HepG2 (cell line): ENCODE measurements at regions not wholly inside any gene's neighbourhood (a gene's known extent, or its start where the extent isn't known, plus 50 kb on each side); places are given as distances from the start of the nearest gene placed in this dataset.

Experiments used
- ATAC-seq: fragments of 200-7000 bp; cut with Tn5 transposase; 3 replicates; pipeline ENCODE4 v1.9.1; 2020; ENCODE audit warnings: mild to moderate bottlenecking, moderate library complexity
- BruUV-seq: library from RNA; stranded (reverse); fragments of 400-500 nt; replicated peaks from 2 replicates; lab custom pipeline; 2021; lab: Mats Ljungman, UMichigan
- CTCF ChIA-PET: fragments of 300-600 bp; formaldehyde crosslinking; extraction: SDS; loops from one replicate; lab custom pipeline; 2021; ENCODE audit warnings: low total read pairs, inconsistent platforms, low intra/inter-chr PET ratio; lab: Yijun Ruan, JAX
- POLR2A ChIA-PET: fragments of 350-600 bp; sonication (Branson Sonifier 250); formaldehyde crosslinking; loops from one replicate; lab custom pipeline; 2020; ENCODE audit warnings: antibody characterized with exemption, inconsistent platforms; lab: Yijun Ruan, JAX
- DNase-seq: peaks from one replicate; pipeline ENCODE4 v3.0.0-alpha.2; 2015; ENCODE audit warnings: low spot score
- FAIRE-seq: peaks from 3 replicates; lab custom pipeline; 2011; peaks lifted over from hg19 to GRCh38; lab: Jason Lieb, UNC
- H2AFZ ChIP-seq: one replicate; pipeline ENCODE4 v1.6.1; 2011; ENCODE audit warnings: low read length, inconsistent platforms
- H3K27ac ChIP-seq: fragments of 300-600 bp; 3 replicates; pipeline ENCODE4 v1.8.0; 2011; ENCODE audit warnings: mixed run types, mild to moderate bottlenecking, mixed read lengths, low read length, inconsistent platforms; ENCODE audit not compliant: insufficient read depth; ENCODE audit errors: extremely low read length
- H3K27me3 ChIP-seq, 2 experiments: fragments of 200-600 bp in 1 of 2; 2 replicates in 1 of 2; 3 replicates in 1 of 2; pipeline versions ENCODE4 v1.6.0 to v1.8.0; 2011; ENCODE audit warnings: low read length in 2 of 2, mild to moderate bottlenecking in 2 of 2, moderate library complexity in 2 of 2, inconsistent platforms in 1 of 2; ENCODE audit not compliant: insufficient read depth in 2 of 2, control insufficient read depth in 1 of 2
- H3K36me3 ChIP-seq, 2 experiments: fragments of 200-600 bp in 1 of 2; replicated peaks in 1 of 2; 2 replicates in 1 of 2; 3 replicates in 1 of 2; pipeline versions ENCODE4 v1.5.1 to v1.8.0; 2011; ENCODE audit warnings: low read length in 2 of 2, inconsistent platforms in 1 of 2; ENCODE audit not compliant: insufficient read depth in 2 of 2, control insufficient read depth in 1 of 2
- H3K4me1 ChIP-seq: 2 replicates; pipeline ENCODE4 v1.5.1; 2012; ENCODE audit warnings: low read length, inconsistent platforms; ENCODE audit not compliant: insufficient read depth
- H3K4me2 ChIP-seq: 2 replicates; pipeline ENCODE4 v1.6.0; 2011; ENCODE audit warnings: low read depth, low read length, inconsistent platforms
- H3K4me3 ChIP-seq, 3 experiments: fragments of 200-600 bp in 1 of 3; sonication (generic), shearing (Covaris generic) in 1 of 3; replicated peaks in 1 of 3; 2 replicates each; pipeline ENCODE4 v1.5.1; 2011 to 2016; ENCODE audit warnings: low read length in 3 of 3, inconsistent platforms in 2 of 3, low read depth in 2 of 3, mild to moderate bottlenecking in 2 of 3, control low read depth in 1 of 3, mixed read lengths in 1 of 3; ENCODE audit not compliant: insufficient read depth in 1 of 3
- H3K79me2 ChIP-seq: one replicate; pipeline ENCODE4 v1.6.1; 2011; ENCODE audit warnings: low read length, inconsistent platforms; ENCODE audit not compliant: insufficient read depth
- H3K9ac ChIP-seq: 2 replicates; pipeline ENCODE4 v1.6.0; 2011; ENCODE audit warnings: mild to moderate bottlenecking, low read depth, low read length, inconsistent platforms; ENCODE audit not compliant: insufficient read depth
- H3K9me3 ChIP-seq: 2 replicates; pipeline ENCODE4 v1.5.1; 2012; ENCODE audit warnings: mild to moderate bottlenecking, low read length
- H4K20me1 ChIP-seq: 2 replicates; pipeline ENCODE4 v1.6.0; 2011; ENCODE audit warnings: inconsistent platforms, mild to moderate bottlenecking, low read length, moderate library complexity; ENCODE audit not compliant: insufficient read depth
- CC2D1A ChIP-seq: sonication (generic); formaldehyde crosslinking; IDR thresholded peaks from 2 replicates; pipeline ENCODE4 v1.8.1; 2023; ENCODE audit warnings: mild to moderate bottlenecking, missing genetic modification reagents
- ISX ChIP-seq: sonication (generic); formaldehyde crosslinking; conservative IDR thresholded peaks from 2 replicates; pipeline ENCODE4 v1.5.0; 2020; ENCODE audit warnings: missing genetic modification reagents
- ZNF17 ChIP-seq: sonication (generic); formaldehyde crosslinking; IDR thresholded peaks from 2 replicates; pipeline ENCODE4 v1.5.0; 2020; ENCODE audit warnings: mild to moderate bottlenecking, missing genetic modification reagents
- ZNF737 ChIP-seq: sonication (generic); formaldehyde crosslinking; IDR thresholded peaks from 2 replicates; pipeline ENCODE4 v1.5.0; 2020; ENCODE audit warnings: missing genetic modification reagents, mild to moderate bottlenecking, borderline replicate concordance
- ZNF839 ChIP-seq: sonication (generic); formaldehyde crosslinking; IDR thresholded peaks from 2 replicates; pipeline ENCODE4 v1.4.0; 2020; ENCODE audit warnings: missing genetic modification reagents, mild to moderate bottlenecking, borderline replicate concordance
- WGBS: methylation state at CpG from one replicate; pipeline ENCODE4 v1.1.6; 2017; ENCODE audit warnings: low lambda C conversion rate; 5-methylcytosine and 5-hydroxymethylcytosine counted together
- in situ Hi-C: cut with HindIII; loops from 2 replicates; pipeline ENCODE4 v1.10.0; 2017; ENCODE audit warnings: low pct_unique_long_range_greater_than_20kb; ENCODE audit not compliant: extremely low pct_ligation_motif_present
- intact Hi-C: fragments of 100-400 bp; cut with micrococcal nuclease; formaldehyde crosslinking; loops from one replicate; pipeline ENCODE4 v1.10.0; 2022; ENCODE audit not compliant: unreplicated experiment
- TF ChIP-seq, protein P1 (sequence below): conservative IDR thresholded peaks from 2 replicates; pipeline ENCODE4 v1.6.1; 2018; ENCODE audit warnings: missing genetic modification reagents
- TF ChIP-seq, protein P2 (sequence below): IDR thresholded peaks from 2 replicates; pipeline ENCODE4 v1.6.1; 2018; ENCODE audit warnings: missing genetic modification reagents

DNA sequence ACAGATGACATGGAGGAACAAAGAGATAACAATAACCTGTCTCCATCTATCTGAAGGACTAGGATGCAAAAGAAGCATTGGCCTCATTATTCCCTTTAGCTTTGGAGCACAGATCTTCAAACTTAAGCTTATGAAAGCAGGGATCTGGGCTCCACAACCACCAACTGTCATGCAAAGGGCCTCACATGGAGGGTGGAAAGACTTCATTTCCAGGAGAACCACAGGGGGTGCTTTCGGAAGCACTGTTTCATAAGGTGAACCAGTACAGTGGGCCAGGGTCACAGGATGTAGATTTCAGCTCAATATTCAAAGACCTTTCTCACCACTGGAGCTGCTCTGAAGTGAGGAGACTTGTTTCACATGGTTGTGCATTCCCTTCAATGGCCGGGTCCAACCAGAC is 55.1 kb upstream of the MYB start (continued):
- TF ChIP-seq, protein P1, sequence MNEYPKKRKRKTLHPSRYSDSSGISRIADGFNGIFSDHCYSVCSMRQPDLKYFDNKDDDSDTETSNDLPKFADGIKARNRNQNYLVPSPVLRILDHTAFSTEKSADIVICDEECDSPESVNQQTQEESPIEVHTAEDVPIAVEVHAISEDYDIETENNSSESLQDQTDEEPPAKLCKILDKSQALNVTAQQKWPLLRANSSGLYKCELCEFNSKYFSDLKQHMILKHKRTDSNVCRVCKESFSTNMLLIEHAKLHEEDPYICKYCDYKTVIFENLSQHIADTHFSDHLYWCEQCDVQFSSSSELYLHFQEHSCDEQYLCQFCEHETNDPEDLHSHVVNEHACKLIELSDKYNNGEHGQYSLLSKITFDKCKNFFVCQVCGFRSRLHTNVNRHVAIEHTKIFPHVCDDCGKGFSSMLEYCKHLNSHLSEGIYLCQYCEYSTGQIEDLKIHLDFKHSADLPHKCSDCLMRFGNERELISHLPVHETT = no peak

DNA sequence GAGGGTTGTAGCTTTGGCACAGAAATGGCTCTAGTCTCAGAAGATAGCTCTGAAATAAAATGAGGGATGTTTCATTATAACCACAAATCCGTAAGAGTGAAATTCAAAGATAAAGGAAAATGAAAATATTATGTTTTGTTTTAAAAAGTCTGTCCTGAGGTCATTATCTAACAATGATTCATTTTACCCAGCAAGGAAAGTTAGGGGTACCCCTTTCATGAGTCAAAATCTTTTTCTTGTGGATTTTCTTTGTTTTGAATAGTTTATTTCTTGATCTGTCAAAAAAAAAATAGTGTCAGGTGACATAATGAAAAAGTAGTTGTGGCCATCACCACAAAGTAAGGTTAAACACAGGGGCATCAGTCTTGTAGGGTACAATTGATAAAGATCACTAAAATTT is 59.7 kb upstream of the MYB start:
- no peak overlapping the region for H2AFZ ChIP-seq
- H3K27ac ChIP-seq = no peak overlapping the region
- in situ Hi-C loops = no loop called here
- POLR2A ChIA-PET = no interaction called here
- no peak for TF ChIP-seq ZNF839 (CRISPR knock-in tag)
- TF ChIP-seq, protein P2, sequence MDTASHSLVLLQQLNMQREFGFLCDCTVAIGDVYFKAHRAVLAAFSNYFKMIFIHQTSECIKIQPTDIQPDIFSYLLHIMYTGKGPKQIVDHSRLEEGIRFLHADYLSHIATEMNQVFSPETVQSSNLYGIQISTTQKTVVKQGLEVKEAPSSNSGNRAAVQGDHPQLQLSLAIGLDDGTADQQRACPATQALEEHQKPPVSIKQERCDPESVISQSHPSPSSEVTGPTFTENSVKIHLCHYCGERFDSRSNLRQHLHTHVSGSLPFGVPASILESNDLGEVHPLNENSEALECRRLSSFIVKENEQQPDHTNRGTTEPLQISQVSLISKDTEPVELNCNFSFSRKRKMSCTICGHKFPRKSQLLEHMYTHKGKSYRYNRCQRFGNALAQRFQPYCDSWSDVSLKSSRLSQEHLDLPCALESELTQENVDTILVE (CRISPR knock-in tag) = no peak
- no peak for TF ChIP-seq ZNF17
- TF ChIP-seq CC2D1A (CRISPR knock-in tag) = no peak
- TF ChIP-seq ISX = no peak
- TF ChIP-seq ZNF737 (CRISPR knock-in tag) = no peak
- TF ChIP-seq, all 625 proteins: peak for 0
- WGBS = 91% methylated on average over 1 of the region's 1 CpG
- H3K4me2 ChIP-seq = no peak overlapping the region
- DNase-seq = no peak
- intact Hi-C loops = no loop called here
- ATAC-seq = no peak
- H3K4me3 ChIP-seq = no peak overlapping the region
- H3K4me1 ChIP-seq = peaks cover 19% of the 10 kb centered on the region
- CTCF ChIA-PET = no interaction called here
- no peaks in the 10 kb centered on the region for H3K79me2 ChIP-seq
- no peak for FAIRE-seq
- H3K9me3 ChIP-seq = no peaks in the 10 kb centered on the region
- H3K36me3 ChIP-seq = no peaks in the 10 kb centered on the region
- no peaks in the 10 kb centered on the region for H3K27me3 ChIP-seq
- no TSS peak for BruUV-seq
- H4K20me1 ChIP-seq = no peaks in the 10 kb centered on the region
- no peak overlapping the region for H3K9ac ChIP-seq
